ENCODE measurements at regions not wholly inside any gene's neighbourhood (a gene's known extent, or its start where the extent isn't known, plus 50 kb on each side); places are given as distances from the start of the nearest gene placed in this dataset.

DNA sequence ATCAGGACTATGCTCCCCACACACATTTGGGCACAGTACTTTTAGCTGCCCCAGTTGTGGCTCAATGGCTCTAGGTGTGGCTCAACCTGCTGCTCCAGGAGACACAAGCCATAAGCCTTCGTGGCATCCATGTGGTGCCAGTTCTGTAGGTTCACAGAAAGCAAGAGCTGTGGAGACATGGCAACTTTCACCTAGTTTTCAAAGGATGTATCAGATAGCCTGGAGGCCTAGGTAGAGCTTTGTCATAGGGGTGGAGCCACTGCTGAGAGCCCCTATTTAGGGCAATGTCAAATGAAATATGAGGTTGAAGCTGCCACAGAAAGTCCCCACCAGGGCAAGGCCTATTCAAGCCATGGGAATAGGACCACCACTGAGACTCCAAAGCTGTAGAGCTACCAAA, 210.5 kb downstream of the LMO4 start:
- DNase-seq = no peak
- no peak for ATAC-seq
- Mint-ChIP-seq H3K4me3 (no peak overlapping the region), H3K36me3 (ENCODE audit: low read depth) (no peaks in the 10 kb centered on the region), H3K27ac (no peak overlapping the region), H3K27me3 (no peaks in the 10 kb centered on the region), H3K4me1 (ENCODE audit: low read depth) (no peaks in the 10 kb centered on the region), H3K9me3 (peaks cover 18% of the 10 kb centered on the region)
- intact Hi-C loops (cut with micrococcal nuclease) = no loop called here
- ChIA-PET POLR2A (no interaction called here), CTCF (no interaction called here)
- TF ChIP-seq, protein P1, sequence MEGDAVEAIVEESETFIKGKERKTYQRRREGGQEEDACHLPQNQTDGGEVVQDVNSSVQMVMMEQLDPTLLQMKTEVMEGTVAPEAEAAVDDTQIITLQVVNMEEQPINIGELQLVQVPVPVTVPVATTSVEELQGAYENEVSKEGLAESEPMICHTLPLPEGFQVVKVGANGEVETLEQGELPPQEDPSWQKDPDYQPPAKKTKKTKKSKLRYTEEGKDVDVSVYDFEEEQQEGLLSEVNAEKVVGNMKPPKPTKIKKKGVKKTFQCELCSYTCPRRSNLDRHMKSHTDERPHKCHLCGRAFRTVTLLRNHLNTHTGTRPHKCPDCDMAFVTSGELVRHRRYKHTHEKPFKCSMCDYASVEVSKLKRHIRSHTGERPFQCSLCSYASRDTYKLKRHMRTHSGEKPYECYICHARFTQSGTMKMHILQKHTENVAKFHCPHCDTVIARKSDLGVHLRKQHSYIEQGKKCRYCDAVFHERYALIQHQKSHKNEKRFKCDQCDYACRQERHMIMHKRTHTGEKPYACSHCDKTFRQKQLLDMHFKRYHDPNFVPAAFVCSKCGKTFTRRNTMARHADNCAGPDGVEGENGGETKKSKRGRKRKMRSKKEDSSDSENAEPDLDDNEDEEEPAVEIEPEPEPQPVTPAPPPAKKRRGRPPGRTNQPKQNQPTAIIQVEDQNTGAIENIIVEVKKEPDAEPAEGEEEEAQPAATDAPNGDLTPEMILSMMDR (IDR thresholded peaks at IDR 0.05) = no peak

DNA sequence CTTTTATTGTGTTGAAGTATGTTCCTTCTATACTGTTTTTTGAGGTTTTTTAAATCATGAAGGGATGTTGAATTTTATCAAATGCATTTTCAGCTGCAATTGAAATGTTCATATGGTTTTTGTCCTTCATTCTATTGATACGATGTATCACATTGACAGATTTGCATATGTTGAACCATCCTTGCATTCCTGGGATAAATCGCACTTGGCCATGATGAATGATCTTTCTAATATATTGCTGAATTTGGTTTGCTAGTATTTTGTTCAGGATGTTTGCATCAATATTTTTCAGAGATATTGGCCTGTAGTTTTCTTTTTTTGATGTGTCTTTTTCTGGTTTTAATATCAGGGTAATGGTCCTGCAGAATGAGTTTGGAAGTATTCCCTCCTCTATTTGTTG, 214.0 kb downstream of the LMO4 start:
- Mint-ChIP-seq H3K27me3 (no peaks in the 10 kb centered on the region), H3K27ac (no peak overlapping the region), H3K4me3 (no peak overlapping the region), H3K4me1 (ENCODE audit: low read depth) (no peaks in the 10 kb centered on the region), H3K36me3 (ENCODE audit: low read depth) (no peaks in the 10 kb centered on the region), H3K9me3 (peaks cover 31% of the 10 kb centered on the region)
- DNase-seq (no peak), ATAC-seq (no peak)
- CTCF ChIA-PET = no interaction called here
- TF ChIP-seq, protein P1 (IDR thresholded peaks at IDR 0.05) = no peak
- POLR2A ChIA-PET = no interaction called here
- intact Hi-C loops (cut with micrococcal nuclease) = no loop called here

DNA sequence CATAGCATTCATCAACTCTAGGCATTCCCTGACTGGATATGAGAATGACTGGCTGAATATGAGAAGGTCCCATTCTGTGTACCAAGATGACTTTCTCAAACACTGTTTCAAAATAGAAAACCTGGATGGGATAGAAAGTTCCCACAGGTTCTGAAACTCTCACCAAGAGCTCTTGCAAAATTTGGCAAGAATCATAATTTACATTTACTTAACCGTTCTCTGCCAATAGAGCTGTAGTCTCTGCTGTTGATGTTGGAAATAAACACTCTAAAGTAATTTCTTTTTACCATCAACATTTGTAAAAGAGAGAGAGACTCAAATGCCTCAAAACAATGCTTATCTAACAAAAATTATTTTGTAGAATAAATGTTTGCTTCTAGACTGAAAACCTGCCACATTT, 221.1 kb downstream of the LMO4 start:
- ATAC-seq (no peak), DNase-seq (no peak)
- ChIA-PET CTCF (no interaction called here), POLR2A (no interaction called here)
- peaks cover 10% of the 10 kb centered on the region for H3K9me3 Mint-ChIP-seq
- intact Hi-C loops (cut with micrococcal nuclease) = no loop called here
- no peaks in the 10 kb centered on the region for H3K36me3 Mint-ChIP-seq (ENCODE audit: low read depth)
- no peak overlapping the region for H3K4me3 Mint-ChIP-seq
- no peaks in the 10 kb centered on the region for H3K27me3 Mint-ChIP-seq
- H3K27ac Mint-ChIP-seq = no peak overlapping the region
- TF ChIP-seq, protein P1 (IDR thresholded peaks at IDR 0.05) = no peak
- no peaks in the 10 kb centered on the region for H3K4me1 Mint-ChIP-seq (ENCODE audit: low read depth)

DNA sequence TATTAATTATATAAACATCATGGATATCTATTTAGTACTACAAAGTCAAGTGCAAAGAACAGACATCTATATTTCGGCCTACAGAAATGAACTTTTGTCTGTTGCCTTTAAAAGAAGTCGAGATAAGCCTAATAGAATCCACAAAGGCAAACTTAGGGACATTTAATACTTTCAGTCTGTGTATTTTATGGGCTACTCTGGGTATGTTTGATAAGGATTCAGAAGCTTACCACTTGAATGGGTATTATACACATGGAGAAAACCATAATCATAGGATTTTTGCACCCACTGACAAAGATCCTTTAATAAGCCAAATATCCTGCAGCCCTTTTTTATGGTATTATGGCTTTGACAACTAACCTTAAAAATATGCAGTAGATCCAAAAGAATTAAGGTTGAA, 224.8 kb downstream of the LMO4 start:
- TF ChIP-seq, protein P1 (IDR thresholded peaks at IDR 0.05) = no peak
- Mint-ChIP-seq H3K9me3 (no peaks in the 10 kb centered on the region), H3K36me3 (ENCODE audit: low read depth) (no peaks in the 10 kb centered on the region), H3K27me3 (no peaks in the 10 kb centered on the region), H3K4me3 (no peak overlapping the region), H3K27ac (no peak overlapping the region), H3K4me1 (ENCODE audit: low read depth) (no peaks in the 10 kb centered on the region)
- DNase-seq = no peak
- POLR2A ChIA-PET = no interaction called here
- no peak for ATAC-seq
- CTCF ChIA-PET = no interaction called here
- intact Hi-C loops (cut with micrococcal nuclease) = no loop called here

DNA sequence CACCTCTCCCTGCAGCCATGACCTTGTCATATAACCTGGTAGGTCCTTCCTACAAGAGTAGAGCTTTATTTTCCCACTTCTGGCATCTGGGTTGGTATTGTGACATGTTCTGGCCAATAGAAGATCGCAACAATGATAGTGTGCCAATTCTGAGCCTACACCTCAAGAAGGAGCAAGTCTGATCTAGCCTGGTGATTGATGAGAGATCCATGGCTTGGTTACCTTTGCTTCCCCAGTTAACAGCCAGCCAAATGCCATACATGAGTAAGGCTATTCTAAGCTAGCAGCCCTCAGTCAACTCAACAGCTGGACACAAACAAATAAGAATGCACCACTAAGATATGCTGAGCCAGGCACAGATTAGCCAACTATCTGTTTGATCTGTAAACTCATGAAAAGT, 226.7 kb downstream of the LMO4 start:
- H3K4me1 Mint-ChIP-seq (ENCODE audit: low read depth) = no peaks in the 10 kb centered on the region
- ATAC-seq (no peak), DNase-seq (no peak)
- TF ChIP-seq, protein P1 (IDR thresholded peaks at IDR 0.05) = no peak
- POLR2A ChIA-PET = no interaction called here
- H3K9me3 Mint-ChIP-seq = no peaks in the 10 kb centered on the region
- CTCF ChIA-PET = interaction anchor here (1.2 kb wide), 1 partner anchor 262 kb away, joined by 3 read pairs; no protein-coding TSS in a partner anchor
- H3K36me3 Mint-ChIP-seq (ENCODE audit: low read depth) = no peaks in the 10 kb centered on the region
- no peaks in the 10 kb centered on the region for H3K27me3 Mint-ChIP-seq
- H3K4me3 Mint-ChIP-seq = no peak overlapping the region
- intact Hi-C loops (cut with micrococcal nuclease) = no loop called here
- H3K27ac Mint-ChIP-seq = no peak overlapping the region

Measured in activated CD8-positive, alpha-beta T cell treated with anti-CD3 and anti-CD28 coated beads for 36 hours (primary cell).